Epidermal melanocyte (primary cell): ENCODE measurements at regions not wholly inside any gene's neighbourhood (a gene's known extent, or its start where the extent isn't known, plus 50 kb on each side); places are given as distances from the start of the nearest gene placed in this dataset.
"Not testable (repeated sequence)": the region's sequence is repeated elsewhere in the genome, so short reads cannot be mapped to it uniquely, and the experiment has no call there.

Source experiments
- DNase-seq: peaks from one replicate; pipeline ENCODE4 v3.0.0; 2011; ENCODE audit warnings: low spot score; ENCODE audit not compliant: insufficient read length

- DNase-seq, result no peak
Observed at GRCh38 chr10:2893158-2893845, 174.0 kb upstream of the PFKP start.

- DNase-seq, result no peak
Observed at GRCh38 chr10:2891770-2892124, 175.6 kb upstream of the PFKP start.

GRCh38 chr10:2891073-2891769, 176.1 kb upstream of the PFKP start:
- no peak for DNase-seq

- DNase-seq, result no peak
Observed at GRCh38 chr10:2890093-2890492, 177.3 kb upstream of the PFKP start.

GRCh38 chr10:2888403-2889004, 178.8 kb upstream of the PFKP start:
- no peak for DNase-seq

GRCh38 chr10:2887391-2888070, 179.8 kb upstream of the PFKP start:
- no peak for DNase-seq

GRCh38 chr10:2886662-2887061, 180.7 kb upstream of the PFKP start:
- DNase-seq, result no peak

- no peak for DNase-seq
Observed at GRCh38 chr10:2885288-2886278, 181.8 kb upstream of the PFKP start.

GRCh38 chr10:2883983-2884540, 183.3 kb upstream of the PFKP start:
- not testable (repeated sequence) for DNase-seq

- no peak for DNase-seq
Observed at GRCh38 chr10:2883238-2883637, 184.1 kb upstream of the PFKP start.

- DNase-seq, result no peak
Observed at GRCh38 chr10:2882628-2883027, 184.7 kb upstream of the PFKP start.

- DNase-seq, result no peak
Observed at GRCh38 chr10:2881720-2882620, 185.4 kb upstream of the PFKP start.

GRCh38 chr10:2880050-2880449, 187.3 kb upstream of the PFKP start:
- not testable (repeated sequence) for DNase-seq

- DNase-seq, result no peak
Observed at GRCh38 chr10:2878818-2879217, 188.5 kb upstream of the PFKP start.

- no peak for DNase-seq
Observed at GRCh38 chr10:2876032-2876431, 191.3 kb upstream of the PFKP start.

- no peak for DNase-seq
Observed at GRCh38 chr10:2874963-2875362, 192.4 kb upstream of the PFKP start.

- DNase-seq, result no peak
Observed at GRCh38 chr10:2873769-2874168, 193.6 kb upstream of the PFKP start.

- DNase-seq, result no peak
Observed at GRCh38 chr10:2871673-2872219, 195.6 kb upstream of the PFKP start.

- DNase-seq, result no peak
Observed at GRCh38 chr10:2870654-2871053, 196.7 kb upstream of the PFKP start.
